HCEC 1CT (cell line): ENCODE measurements at regions not wholly inside any gene's neighbourhood (a gene's known extent, or its start where the extent isn't known, plus 50 kb on each side); places are given as distances from the start of the nearest gene placed in this dataset.
"Not testable (repeated sequence)": the region's sequence is repeated elsewhere in the genome, so short reads cannot be mapped to it uniquely, and the experiment has no call there.

Experiments used
- DNase-seq: peaks from one replicate; pipeline ENCODE4 v3.0.0-alpha.2; 2017

DNA sequence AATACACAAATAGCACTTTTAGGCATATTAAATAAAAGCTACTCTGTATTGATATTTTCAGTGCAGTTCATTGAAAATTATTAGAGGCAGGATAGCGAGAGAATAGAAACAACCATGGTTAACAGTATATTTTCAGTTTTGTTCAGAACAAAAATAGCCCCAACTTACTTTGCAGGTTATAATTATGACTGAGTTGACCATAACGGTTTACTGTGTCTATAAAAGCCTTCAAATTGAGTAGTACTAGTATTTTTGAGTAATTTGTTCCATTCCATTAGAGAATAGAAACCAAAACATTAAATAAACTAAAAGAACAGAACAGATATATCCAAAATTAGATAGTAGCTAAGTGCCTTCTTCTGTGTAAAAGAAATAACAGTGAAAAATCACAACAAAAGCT, 1108.4 kb upstream of the PCDH20 start:
- no peak for DNase-seq

DNA sequence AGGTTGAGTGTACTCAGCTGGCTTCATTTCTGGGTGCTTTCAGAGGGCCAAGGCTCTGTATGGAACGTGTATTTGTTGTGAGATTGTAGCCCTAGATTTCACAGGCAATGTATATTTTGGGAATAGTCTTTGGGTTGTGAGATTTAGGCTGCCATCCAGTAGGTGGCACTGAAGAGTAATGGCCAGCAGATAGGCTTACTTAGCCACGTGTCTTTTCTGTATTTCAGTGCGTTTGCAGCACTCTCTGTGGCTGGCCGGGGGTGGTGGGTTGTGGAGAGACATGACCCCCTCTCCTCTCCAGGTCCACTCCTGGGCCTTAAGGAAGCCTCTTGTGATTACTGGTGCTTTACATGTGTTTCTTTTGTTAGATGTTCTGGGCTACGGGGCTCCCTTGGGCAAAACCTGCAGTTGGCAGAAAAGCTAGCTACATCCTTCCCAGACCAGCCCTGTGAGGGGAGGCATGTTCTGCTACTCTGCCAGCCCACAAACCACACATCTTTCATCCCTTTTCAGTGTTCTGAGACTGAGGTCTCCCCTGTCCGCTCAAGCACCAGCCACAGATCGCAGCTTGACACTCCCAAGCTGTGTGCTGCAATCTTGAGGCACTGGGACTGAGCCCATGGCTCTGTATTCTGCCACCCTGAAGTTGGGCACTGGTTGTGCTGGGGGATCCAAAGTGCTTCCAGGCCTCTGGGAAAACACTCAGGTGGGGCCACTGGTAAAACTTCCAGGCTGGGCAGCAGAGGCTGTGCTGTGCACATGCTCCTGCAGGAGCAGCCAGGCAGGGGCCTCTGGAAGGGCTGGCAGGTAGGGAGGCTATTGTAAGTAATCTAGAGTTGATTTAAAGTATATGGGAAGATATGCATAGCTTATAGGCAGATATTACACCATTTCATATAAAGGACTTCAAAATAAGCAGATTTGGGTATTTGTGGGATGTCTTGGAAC, 1096.8 kb upstream of the PCDH20 start:
- DNase-seq: no peak

DNA sequence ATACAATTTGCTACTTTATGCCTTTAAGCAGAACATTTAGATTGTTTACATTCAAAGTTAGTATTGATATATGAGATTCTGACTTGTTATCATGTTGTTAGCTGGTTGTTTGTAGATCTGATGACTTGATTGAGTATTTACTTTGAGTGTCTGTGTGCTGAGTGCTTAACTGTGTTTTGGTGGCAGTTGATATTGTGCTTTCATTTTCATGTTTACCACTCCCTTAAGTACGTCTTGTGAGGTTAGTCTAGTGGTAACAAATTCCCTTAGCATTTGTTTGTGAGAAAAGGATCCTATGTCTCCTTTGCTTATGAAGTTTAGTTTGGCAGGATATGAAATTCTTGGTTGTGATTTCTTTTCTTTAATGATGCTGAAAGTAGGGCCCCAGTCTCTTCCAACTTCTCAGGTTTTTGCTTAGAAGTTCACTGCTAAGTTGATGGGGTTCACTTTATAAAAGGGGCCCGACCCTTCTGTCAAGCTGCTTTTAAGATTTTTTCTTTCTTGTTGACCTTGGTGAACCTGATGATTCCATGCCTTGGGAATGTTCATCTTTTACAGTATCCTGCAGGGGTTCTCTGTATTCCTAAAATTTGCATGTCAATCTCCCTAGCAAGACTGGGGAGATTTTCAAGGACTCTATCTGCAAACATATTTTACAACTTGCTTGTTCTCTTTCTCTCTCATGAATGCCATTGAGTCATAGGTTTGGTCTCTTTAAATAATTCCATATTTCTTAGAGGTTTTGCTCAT, 1095.4 kb upstream of the PCDH20 start:
- no peak for DNase-seq

DNA sequence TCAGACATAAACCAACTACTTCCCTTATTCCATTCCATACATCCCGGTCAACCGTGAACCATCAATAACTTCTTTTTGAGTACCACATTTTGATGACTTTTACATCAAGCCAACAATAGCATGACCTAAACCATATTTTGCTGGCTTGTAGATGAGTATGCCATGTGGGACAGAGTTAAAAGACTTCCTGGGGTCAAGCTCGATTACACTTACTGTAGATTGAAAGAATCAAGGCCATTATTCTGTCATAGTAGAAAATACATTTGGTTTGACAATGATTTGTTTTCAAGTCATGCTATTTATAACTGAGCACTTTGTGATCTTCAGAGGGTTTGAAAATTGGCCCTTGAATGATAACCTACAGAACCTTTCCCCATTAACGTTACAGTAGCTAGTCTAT, 1086.9 kb upstream of the PCDH20 start:
- no peak for DNase-seq

DNA sequence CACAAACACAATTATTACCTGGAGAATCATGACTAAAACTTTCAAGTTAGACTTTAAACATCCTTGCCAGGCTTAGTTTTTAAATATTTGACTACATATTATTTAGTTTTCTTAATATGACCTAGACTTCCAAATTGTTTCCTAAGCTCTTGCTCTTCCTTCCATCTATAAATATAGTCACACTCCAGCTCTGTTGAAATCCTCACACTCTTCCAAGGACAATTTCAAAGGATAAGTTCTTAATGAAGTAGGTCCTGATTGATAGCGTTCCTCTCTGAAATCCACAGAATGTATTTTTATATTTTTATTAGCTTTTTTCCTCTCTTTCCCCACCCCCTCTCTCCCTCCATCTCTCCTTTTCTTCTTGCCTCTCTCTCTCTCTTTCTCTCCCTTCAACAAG, 1074.1 kb upstream of the PCDH20 start:
- DNase-seq: no peak

DNA sequence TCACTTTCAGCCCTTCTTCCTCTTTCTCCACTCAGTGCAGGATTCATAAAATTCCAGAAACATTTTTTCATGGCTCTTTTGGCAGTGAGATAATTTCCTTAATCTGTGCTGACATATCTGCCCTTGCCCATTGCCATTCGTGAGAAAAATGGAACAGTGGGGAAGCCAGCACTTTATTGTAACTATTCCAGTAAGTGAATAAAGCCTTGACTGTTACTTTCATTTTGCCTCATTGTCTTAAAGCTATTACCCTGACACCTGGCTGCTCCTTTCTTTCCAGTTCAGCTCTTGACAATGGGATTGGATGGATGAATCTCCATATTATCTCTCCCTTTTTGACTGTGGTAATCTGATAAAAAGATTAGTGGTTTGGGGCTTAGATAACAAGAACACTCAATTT, 1068.1 kb upstream of the PCDH20 start:
- no peak for DNase-seq

DNA sequence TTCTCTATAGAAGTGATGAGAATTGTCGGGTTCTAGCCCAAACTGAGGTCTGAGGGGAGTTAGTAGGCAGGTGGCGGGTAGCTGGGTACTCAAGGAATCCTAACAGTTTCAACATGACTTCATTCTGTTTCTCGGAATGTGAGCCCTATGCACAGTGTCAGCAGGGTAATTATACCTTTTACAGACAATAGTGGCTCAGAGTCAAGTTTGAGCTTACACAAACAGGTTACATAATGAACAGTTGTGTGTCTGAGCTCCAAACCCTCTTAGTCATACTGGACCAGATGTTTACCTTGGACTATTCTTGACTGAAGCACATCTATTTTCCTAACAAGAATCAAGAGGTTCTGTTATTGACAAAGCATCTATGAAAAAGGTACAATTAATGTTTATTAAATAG, 1066.7 kb upstream of the PCDH20 start:
- no peak for DNase-seq

DNA sequence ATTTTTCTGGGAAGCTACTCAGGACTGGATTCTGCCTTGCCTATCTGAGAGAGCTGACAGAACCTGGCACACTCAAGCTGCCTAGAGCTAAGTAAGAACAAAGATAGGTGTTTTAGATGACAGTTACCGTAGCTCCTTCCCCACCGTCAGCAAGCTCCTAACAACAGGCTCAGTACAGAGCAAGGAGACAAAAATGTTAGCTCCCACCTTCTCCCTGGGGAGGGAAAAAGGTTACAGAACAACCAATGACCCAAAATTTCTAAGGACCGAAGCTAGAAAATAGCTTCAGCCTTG, 1058.2 kb upstream of the PCDH20 start:
- DNase-seq: no peak

DNA sequence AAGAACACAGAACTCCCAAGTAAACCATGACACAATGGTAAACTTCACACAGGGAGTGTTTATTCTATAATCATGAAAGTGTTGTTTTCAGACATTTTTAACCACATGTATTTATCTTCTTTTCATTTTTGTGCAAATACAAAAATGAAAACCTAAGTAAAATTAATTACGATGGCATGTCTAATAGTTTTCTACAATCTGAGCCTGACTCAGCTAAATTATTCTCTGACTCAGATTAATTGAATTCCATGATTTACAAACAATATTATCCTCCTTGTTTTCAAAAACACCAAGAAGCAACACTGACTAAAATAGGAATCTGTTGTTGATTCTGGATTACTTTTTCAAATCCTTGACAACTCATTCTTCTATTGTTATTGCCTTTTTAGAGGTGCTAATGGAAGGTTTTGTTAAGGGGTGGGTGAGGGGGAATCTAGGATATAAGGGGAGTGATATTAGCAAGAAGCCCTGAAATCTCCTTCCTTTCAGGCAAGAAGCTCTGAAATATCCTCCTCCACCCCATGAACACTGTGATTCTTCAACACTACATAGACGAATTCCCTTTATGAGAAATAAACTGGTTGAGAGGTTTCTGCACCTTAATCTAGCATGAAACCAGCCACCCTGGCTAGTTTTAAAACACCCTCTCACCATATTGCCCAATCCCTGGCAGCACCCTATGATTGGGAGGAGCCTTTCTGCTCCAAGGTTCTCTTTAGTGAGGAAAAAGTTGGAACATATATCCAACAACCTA, 1057.7 kb upstream of the PCDH20 start:
- no peak for DNase-seq

DNA sequence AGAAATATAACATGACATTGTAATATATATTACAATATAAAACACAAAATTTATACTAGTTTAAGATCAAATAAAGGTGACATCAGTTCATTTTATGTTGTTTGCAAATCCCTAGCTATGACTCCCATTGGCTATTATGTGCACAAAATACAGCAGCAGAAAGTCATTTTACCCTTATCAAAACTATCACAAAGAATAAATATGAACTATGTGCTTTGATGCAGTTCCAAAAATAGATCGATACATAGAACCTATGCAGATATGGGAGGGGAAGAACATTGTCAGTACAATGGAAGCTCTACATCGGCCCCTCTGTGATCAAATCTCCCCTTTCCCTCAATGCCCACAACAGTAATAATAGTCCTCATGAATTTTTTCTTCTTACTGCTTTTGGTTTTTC, 1038.1 kb upstream of the PCDH20 start:
- no peak for DNase-seq

DNA sequence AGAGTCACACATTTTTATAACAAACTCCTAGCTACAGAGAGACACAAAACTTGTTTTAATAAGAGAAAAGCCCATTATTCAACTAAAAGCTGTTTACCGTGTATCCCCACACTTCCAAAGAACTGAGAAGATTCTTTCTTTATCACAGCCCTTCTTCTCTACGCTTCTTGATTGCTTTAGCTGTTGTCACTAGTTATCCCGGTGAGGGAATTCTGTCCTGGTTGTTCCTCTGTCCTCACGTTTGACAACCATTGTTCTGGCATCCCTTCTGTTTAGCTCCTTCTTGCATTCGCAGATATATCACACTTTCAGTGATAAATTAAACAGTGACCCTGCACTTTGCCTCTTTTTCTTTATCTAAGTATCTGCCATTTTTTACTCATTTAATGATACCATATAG, 1035.1 kb upstream of the PCDH20 start:
- DNase-seq: no peak

DNA sequence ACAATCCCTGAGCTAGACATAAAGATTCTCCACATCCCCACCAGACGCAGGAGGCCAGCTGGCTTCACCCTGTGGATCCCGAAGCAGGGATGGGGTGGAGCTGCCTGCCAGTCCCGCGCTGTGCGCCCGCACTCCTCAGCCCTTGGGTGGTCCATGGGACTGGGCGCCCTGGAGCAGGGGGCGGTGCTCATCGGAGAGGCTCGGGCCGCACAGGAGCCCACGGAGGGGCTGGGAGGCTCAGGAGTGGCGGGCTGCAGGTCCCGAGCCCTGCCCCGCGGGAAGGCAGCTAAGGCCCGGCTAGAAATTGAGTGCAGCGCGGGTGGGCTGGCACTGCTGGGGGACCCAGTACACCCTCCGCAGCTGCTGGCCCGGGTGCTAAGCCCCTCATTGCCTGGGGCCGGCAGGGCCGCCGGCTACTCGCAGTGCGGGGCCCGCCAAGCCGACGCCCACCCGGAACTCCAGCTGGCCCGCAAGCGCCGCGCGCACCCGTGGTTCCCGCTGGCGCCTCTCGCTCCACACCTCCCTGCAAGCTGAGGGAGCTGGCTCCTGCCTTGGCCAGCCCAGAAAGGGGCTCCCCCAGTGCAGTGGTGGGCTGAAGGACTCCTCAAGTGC, 1032.2 kb upstream of the PCDH20 start:
- DNase-seq: not testable (repeated sequence)

DNA sequence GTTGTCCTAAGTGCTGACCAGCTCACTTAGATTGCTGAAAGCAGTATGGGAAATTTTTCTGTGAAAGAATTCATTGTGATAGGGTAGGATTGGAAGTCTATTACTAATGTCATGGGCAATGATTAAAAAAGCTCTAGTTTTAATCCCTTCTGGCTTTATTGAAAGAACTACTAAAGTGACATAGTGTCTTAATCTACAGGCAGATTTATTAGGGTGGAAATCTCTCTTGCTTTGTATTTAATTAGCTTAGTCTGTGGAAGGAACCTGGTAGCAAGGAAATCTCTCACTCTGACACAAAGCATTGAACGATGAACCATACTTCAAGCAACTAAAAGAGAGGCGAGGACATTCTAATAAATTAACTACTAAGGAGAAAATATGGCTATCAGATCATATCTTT, 1029.2 kb upstream of the PCDH20 start:
- no peak for DNase-seq

DNA sequence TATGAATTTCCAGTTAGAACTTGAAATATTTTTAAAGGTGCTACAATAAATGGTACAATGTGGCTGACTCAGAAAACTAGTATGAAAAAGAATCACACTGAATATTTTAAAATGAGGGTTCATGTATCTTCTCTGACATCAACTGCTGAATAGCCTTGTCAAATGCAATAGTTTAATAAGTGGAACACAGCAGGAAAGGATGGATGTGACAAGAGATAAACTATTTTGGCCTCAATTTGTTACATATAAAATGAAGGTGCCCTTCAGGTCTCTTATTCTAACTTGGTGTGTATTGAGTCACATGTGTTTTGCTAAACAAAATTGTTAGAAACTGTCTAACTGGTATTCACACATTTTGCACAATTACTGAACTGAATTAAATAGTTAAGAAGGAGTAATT, 1018.4 kb upstream of the PCDH20 start:
- no peak for DNase-seq

DNA sequence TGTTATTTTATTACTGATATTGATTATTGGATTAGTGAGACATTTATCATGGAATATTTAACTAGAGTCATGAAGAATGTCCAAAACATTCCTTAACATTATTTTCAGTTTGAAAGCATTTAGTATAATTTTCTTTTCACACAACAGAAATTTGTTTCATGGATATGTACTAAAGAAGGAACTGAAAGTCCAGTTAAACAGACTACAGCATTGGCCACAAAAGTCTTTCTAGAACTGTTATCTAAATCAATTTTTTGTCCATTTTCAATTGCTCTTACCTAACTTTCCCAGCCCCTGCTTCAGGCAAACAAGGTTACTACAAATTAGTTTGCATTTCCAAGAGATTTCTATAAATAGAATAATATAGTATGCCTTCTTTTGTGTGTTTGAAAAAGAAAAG, 1018.0 kb upstream of the PCDH20 start:
- DNase-seq: no peak

DNA sequence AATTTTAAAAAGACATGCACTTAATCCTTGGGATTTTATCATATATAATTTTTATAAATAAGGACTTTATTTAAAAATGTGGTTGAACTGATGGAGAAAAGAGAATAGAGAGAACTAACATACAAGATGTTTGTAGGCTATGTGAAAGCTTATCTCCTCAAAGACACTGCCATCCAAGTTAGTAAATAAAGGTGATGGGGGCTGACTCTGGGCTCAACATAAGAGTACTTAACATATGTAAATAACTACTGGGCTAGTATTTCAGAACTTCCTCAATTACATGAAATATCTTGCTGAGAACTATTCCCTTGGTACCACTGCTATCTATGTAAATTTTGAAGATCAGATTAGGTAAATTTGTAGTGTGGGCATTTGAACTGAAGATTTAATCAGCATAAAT, 1017.3 kb upstream of the PCDH20 start:
- no peak for DNase-seq

DNA sequence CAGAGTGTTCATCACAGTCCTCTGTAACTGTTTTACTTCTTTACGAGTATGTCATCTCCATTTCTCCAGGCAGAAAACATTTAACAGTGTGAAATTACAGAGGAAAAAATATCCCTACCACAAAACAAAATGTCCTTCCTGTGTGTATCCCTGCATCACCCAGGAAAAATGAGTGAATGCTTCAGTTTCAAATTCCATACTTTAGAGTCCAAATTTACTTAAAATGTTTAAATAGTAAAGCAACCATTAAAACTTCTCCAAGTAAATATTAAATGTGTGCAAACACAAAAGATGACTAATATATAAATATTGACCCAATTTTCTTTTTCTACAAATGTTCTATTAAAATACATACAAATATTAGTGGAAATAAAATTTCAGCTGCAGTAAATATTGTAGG, 1016.6 kb upstream of the PCDH20 start:
- no peak for DNase-seq

DNA sequence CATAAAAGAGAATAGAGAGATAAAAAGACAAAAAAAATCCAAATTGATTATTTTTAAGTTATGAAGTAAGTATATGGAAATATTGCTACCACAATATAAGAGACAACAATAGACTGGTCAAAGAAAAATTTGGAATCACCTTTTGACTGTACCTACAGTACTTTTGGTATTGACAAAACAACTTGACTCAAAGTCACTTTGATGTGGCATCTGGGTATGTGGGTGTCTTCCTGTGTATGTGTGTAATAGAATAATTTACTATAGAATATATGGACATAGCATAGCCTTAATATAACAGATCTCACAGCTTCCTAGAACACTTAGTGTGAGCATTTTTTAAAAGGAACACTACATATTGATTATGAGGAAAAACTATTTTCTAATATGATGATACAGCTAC, 1016.2 kb upstream of the PCDH20 start:
- no peak for DNase-seq

DNA sequence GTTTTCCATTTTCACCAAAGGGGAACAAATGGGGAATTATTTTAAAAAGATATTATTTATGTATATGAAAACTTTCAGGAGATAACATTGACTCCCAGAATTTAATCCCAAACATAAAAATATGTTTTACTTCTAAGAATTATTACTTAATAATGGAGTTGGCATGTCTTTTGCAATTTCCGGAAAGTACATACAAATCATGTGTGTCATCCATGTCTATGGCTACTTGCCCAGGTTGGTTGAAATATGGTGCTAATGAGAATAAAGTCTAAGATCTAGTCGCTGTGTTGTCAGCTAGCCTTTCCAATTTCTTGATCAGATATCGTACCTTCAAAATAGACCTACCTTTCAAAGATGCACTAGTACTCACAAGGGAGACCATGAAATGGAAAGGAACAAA, 1003.2 kb upstream of the PCDH20 start:
- no peak for DNase-seq

DNA sequence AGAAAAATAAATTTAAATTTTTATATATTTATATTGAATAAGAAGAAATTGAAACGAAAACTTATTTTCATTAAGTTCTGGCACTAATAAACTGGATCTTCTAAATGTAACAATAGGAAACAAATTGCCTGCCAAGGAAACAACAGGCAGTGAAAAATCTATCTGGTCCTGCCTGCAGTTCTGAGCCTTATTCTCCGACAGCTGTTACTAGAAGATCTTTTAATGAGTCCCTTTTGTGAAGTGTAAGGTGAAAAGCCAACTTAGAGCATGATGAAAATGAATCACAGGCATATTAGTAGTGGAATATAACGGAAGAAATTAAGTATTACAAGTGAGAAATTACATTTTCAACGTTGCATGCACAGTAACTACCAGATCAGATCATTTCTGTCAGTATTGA, 1002.7 kb upstream of the PCDH20 start:
- DNase-seq: no peak

DNA sequence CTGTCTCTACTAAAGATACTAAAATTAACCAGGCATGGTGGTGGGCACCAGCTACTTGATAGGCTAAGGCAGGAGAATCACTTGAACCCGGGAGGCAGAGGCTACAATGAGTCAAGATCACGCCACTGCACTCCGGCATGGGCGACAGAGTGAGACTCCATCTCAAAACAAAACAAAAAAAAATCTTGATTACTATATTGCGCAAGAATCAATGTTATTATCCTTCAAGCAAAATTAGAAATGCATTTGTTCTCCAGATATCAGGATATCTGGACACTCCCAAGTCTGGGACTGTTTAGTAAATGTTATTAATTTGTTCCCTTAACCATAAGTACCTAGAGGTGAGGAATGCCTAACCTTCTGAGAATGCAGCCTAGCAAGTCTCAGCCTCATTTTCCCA, 992.2 kb upstream of the PCDH20 start:
- DNase-seq: no peak

DNA sequence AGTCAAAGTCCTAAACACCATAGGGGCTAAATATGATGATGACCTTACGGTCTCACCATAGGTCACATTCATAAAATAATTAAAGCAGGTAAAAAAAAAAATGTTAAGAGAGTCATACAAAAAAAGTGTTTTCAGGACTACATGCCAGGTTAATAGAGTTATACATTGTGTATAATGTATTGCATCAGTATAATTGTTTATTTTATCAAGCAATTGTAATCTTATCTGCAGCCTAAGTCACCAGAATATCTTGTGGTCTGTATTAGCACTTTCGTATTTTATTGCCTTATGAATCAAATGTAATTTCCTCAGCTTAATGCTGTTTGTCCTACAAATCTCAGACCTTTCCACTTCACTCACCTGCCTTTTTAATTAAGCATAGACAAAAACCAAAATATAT, 972.9 kb upstream of the PCDH20 start:
- no peak for DNase-seq

DNA sequence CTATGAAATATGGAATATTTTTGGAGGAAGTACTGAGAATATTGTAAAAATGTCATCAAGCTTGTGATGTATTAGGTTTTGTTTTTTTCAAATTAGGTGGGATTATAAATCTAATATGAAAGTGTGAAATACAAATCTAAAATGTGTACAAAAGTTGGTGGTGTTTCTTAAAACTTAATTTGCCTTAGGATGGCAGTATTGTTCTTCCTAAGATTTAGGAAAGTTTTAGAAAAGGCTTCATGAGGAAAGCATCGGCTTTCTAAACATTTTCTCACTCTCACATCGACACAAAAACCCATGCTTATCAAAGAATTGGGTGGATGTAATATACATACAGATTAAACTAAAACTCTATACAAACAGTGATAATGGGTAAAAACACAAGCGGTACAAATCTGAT, 972.0 kb upstream of the PCDH20 start:
- DNase-seq: no peak
